HepG2 (cell line): ENCODE measurements at regions not wholly inside any gene's neighbourhood (a gene's known extent, or its start where the extent isn't known, plus 50 kb on each side); places are given as distances from the start of the nearest gene placed in this dataset.

Experiments used
- POLR2A ChIP-seq, 2 experiments: IDR thresholded peaks; 2 replicates each; pipeline ENCODE4 v1.6.1; 2011; ENCODE audit warnings: low read depth in 2 of 2, low read length in 2 of 2, mild to moderate bottlenecking in 1 of 2, moderate library complexity in 1 of 2; ENCODE audit not compliant: insufficient read depth in 1 of 2
- ZNF343 ChIP-seq: sonication (generic); formaldehyde crosslinking; IDR thresholded peaks from 2 replicates; pipeline ENCODE4 v1.4.0; 2020; ENCODE audit warnings: mild to moderate bottlenecking, missing genetic modification reagents
- TF ChIP-seq, protein P1 (sequence below): sonication (generic); formaldehyde crosslinking; IDR thresholded peaks from 2 replicates; pipeline ENCODE4 v1.4.0; 2020; ENCODE audit warnings: missing genetic modification reagents, borderline replicate concordance
- TF ChIP-seq, protein P2 (sequence below), 2 experiments: sonication (generic) in 1 of 2; formaldehyde crosslinking in 1 of 2; IDR thresholded peaks; 2 replicates each; pipeline versions ENCODE4 v1.5.1 to v1.6.1; 2011 to 2020; ENCODE audit warnings: borderline replicate concordance in 1 of 2, low read depth in 1 of 2, low read length in 1 of 2, mild to moderate bottlenecking in 1 of 2, missing genetic modification reagents in 1 of 2, moderate library complexity in 1 of 2

DNA sequence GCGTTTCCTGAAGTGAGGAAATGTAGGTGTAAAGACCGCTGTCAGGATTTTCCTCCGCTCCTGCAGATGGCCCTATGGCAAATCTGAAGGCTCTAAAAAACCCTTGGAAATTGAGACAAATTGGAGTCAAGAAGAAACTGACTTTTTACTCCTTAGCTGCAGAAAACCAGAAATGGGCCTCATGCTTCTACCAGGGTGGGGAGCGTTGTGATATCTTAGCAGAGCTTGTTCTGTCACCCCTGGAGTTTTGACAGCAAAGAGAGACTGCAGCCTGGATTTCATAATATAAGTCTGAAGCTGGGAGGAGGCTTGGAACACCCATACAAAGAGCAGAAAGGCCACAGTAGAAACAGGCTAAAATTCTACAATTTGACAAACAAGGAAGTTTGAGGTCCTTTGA, 283.0 kb upstream of the PLSCR5 start:
- TF ChIP-seq ZNF343 (CRISPR knock-in tag) = no peak
- TF ChIP-seq POLR2A (IDR thresholded peaks at IDR 0.05; ENCODE audit: insufficient read depth in 1 of 2, low read depth in 2 of 2, low read length in 2 of 2) = no peak
- TF ChIP-seq, protein P1, sequence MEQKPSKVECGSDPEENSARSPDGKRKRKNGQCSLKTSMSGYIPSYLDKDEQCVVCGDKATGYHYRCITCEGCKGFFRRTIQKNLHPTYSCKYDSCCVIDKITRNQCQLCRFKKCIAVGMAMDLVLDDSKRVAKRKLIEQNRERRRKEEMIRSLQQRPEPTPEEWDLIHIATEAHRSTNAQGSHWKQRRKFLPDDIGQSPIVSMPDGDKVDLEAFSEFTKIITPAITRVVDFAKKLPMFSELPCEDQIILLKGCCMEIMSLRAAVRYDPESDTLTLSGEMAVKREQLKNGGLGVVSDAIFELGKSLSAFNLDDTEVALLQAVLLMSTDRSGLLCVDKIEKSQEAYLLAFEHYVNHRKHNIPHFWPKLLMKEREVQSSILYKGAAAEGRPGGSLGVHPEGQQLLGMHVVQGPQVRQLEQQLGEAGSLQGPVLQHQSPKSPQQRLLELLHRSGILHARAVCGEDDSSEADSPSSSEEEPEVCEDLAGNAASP (CRISPR knock-in tag) = no peak
- TF ChIP-seq, protein P2, sequence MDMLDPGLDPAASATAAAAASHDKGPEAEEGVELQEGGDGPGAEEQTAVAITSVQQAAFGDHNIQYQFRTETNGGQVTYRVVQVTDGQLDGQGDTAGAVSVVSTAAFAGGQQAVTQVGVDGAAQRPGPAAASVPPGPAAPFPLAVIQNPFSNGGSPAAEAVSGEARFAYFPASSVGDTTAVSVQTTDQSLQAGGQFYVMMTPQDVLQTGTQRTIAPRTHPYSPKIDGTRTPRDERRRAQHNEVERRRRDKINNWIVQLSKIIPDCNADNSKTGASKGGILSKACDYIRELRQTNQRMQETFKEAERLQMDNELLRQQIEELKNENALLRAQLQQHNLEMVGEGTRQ (IDR thresholded peaks at IDR 0.05; ENCODE audit: low read depth, low read length) = no peak
- TF ChIP-seq, protein P2 (CRISPR knock-in tag; IDR thresholded peaks at IDR 0.05; ENCODE audit: borderline replicate concordance) = no peak
